Stomach (tissue), 8 donors: ENCODE measurements at regions not wholly inside any gene's neighbourhood (a gene's known extent, or its start where the extent isn't known, plus 50 kb on each side); places are given as distances from the start of the nearest gene placed in this dataset.

Experiments
- DNase-seq, 2 donors: peaks; one replicate each; pipeline versions ENCODE4 v3.0.0 to v3.0.0-alpha.2; 2013 to 2019
- H3K27ac ChIP-seq, 5 donors: fragments of 200-600 bp in 4 of 5; sonication (generic) in 4 of 5; one replicate each; pipeline ENCODE4 v1.5.1; 2013 to 2019; ENCODE audit warnings: mild to moderate bottlenecking in 1 of 5, moderate library complexity in 1 of 5
- H3K27me3 ChIP-seq, 3 donors: fragments of 200-600 bp; sonication (generic); one replicate each; pipeline ENCODE4 v1.5.1; 2017 to 2019; ENCODE audit warnings: mixed run types in 1 of 3
- H3K36me3 ChIP-seq, 4 donors: fragments of 200-600 bp; sonication (generic); 1 replicate in 3 of 4; 2 replicates in 1 of 4; pipeline ENCODE4 v1.5.1; 2016 to 2019
- H3K4me1 ChIP-seq, 4 donors: fragments of 200-600 bp; sonication (generic); one replicate each; pipeline ENCODE4 v1.5.1; 2016 to 2019
- H3K4me3 ChIP-seq, 4 donors: fragments of 200-600 bp; sonication (generic) in 3 of 4; one replicate each; pipeline ENCODE4 v1.5.1; 2016 to 2019; ENCODE audit warnings: mild to moderate bottlenecking in 1 of 4
- H3K9me3 ChIP-seq, 4 donors: fragments of 200-600 bp; sonication (generic); one replicate each; pipeline ENCODE4 v1.5.1; 2016 to 2019
- CTCF ChIP-seq, 7 experiments: fragments of 450-650 bp in 4 of 7; fragments of 200-600 bp in 3 of 7; sonication (generic) in 3 of 7; IDR thresholded peaks; one replicate each; pipeline ENCODE4 v1.5.1; 2016 to 2019; ENCODE audit warnings: antibody characterized with exemption in 7 of 7, control low read depth in 2 of 7, mild to moderate bottlenecking in 1 of 7
- EP300 ChIP-seq: sonication (generic); formaldehyde crosslinking; IDR thresholded peaks from one replicate; pipeline ENCODE4 v1.6.1; 2017; ENCODE audit warnings: antibody characterized with exemption
- POLR2A ChIP-seq, 4 donors: fragments of 450-650 bp; IDR thresholded peaks; one replicate each; pipeline ENCODE4 v1.6.1; 2016; ENCODE audit warnings: antibody characterized with exemption in 4 of 4, control low read depth in 2 of 4, mild to moderate bottlenecking in 1 of 4, moderate library complexity in 1 of 4
- POLR2AphosphoS5 ChIP-seq, 3 donors: sonication (generic); formaldehyde crosslinking; IDR thresholded peaks; one replicate each; pipeline ENCODE4 v1.6.1; 2016; ENCODE audit warnings: antibody characterized with exemption in 3 of 3
- WGBS, 5 donors: extraction: QIAGEN DNeasy Blood & Tissue Kit in 3 of 5; methylation state at CpG; one replicate each; pipeline versions ENCODE4 v1.1.5 to v1.1.7; 2013 to 2018; 5-methylcytosine and 5-hydroxymethylcytosine counted together
- intact Hi-C: fragments of 100-400 bp; cut with DNase I; formaldehyde crosslinking; loops from one replicate; pipeline ENCODE4 v1.15.1; 2023; ENCODE audit warnings: low total_unique reads
- donor health status: healthy with polysubstance abuse.
- donor health status: Bipolar disorder and iron deficiency.
- donor health status: healthy.

DNA sequence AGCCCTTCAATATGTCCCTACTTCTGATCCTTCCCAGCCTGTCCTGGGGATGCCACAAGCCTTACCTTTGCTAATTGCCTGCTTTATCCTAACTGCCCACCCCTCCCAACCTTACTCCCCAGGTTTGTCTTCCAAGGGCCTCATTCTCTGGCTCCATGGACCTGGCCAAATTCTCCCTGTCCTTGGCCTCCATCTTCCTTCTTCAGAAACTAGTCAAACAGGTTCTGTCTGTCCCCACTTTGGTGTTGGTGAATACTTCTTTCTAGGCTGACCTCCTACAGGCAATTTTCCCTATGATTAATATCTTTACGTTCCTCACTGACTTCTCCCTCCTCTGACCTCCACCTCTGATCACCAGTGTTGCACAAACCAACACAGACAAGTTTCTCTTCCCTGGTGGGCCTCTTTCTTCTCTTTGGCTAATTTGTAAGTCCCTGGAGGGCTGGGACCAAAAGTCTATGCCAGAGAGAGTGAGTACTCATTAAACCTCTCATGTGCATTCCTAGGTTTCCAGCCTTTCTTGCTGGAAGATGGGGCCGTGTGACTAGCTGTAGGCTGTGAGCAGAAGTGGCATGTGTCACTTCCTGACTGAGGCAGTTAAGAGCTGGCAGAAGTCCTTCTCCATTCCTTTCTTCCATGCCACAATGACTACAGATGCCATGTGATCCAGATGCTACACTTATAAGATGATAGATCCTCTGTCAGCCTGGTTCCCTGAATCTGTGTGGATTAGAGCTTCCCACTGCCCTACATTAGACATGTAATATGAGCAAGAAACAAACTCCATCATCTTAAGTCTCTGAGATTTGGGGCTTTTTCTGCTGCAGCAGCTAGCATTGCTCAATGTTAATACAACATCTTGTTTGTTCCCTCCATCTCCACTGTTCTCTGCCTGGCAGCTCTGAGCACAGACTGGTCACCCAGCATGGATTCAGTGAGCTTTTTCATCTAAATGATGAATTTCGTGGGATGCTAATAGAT, 382.7 kb downstream of the RPS24 start:
- H3K27ac ChIP-seq, result no peak overlapping the region

DNA sequence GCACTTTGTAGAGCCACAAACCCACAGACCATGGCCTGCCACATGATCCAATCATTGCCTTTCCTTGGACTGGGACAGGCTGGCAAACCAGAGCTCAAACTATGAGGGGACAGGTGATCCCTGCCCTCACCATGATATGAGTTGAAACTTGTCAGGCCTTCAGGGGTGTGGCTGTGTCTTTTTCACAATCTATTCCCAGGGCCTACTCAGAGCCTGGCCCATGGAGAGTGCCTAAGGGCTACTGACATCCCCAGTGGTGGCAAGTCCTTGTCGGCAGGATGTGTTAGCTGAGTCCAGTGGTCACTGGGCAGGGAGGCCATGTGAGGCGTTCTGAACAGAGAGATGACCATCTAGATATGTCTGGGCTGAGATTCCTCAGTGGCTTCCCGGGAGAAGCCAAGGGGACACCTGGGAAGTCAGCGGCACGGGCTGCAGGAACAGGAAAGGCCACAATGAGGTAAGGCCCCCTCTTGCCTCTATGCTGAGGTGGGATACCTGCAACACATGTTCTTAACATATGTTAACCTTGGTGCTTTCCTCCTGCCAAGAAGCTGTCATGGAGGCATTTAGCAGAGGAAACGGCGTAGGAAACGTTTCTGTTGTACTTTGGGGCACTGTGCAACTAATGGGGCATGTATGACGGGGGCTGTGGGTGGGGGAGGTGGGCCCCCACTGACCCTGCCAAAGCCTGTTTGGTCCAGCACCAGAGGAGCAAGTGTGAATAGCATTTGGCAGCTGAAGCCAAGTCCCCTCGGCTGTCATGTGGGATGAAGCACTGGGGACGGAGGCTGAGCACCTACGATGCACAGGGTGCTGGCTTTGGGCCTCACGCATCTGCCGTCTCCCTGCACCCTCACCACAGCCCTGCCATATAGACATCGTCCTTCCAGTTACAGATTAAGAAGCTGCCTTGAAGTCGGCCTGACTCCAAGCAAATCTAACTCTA, 384.0 kb downstream of the RPS24 start:
- TF ChIP-seq EP300, result no peak
- no peak for TF ChIP-seq CTCF (IDR thresholded peaks at IDR 0.05)
- no peak for TF ChIP-seq POLR2A (IDR thresholded peaks at IDR 0.05)
- TF ChIP-seq POLR2AphosphoS5 (IDR thresholded peaks at IDR 0.05), result no peak
- 90 to 96% (median 95%) methylated on average over 15 to 16 of the region's 16 CpGs for WGBS, 5 donors
- Histone ChIP-seq H3K9me3 (no peaks in the 10 kb centered on the region), H3K27ac (no peak overlapping the region), H3K36me3 (no peaks in the 10 kb centered on the region), H3K27me3 (no peaks in the 10 kb centered on the region), H3K4me1 (peaks cover 0 to 7% (median 0%) of the 10 kb centered on the region in 4 donors), H3K4me3 (no peak overlapping the region)
- intact Hi-C loops, result no loop called here
- peak in 1 of 2 donors; percentile 18 for DNase-seq

More for the DNA sequence above, 382.7 kb downstream of the RPS24 start:
- intact Hi-C loops, result no loop called here
- Histone ChIP-seq H3K9me3 (no peaks in the 10 kb centered on the region), H3K4me3 (no peak overlapping the region), H3K36me3 (no peaks in the 10 kb centered on the region), H3K27me3 (no peaks in the 10 kb centered on the region), H3K4me1 (peaks cover 0 to 7% (median 0%) of the 10 kb centered on the region in 4 donors)
- 50 to 65% (median 61%) methylated on average over 3 of the region's 3 CpGs for WGBS, 5 donors
- no peak for TF ChIP-seq POLR2A (IDR thresholded peaks at IDR 0.05)
- TF ChIP-seq CTCF (IDR thresholded peaks at IDR 0.05), result no peak
- TF ChIP-seq POLR2AphosphoS5 (IDR thresholded peaks at IDR 0.05), result no peak
- no peak for TF ChIP-seq EP300
- DNase-seq, result peak in 1 of 2 donors; percentile 17

DNA sequence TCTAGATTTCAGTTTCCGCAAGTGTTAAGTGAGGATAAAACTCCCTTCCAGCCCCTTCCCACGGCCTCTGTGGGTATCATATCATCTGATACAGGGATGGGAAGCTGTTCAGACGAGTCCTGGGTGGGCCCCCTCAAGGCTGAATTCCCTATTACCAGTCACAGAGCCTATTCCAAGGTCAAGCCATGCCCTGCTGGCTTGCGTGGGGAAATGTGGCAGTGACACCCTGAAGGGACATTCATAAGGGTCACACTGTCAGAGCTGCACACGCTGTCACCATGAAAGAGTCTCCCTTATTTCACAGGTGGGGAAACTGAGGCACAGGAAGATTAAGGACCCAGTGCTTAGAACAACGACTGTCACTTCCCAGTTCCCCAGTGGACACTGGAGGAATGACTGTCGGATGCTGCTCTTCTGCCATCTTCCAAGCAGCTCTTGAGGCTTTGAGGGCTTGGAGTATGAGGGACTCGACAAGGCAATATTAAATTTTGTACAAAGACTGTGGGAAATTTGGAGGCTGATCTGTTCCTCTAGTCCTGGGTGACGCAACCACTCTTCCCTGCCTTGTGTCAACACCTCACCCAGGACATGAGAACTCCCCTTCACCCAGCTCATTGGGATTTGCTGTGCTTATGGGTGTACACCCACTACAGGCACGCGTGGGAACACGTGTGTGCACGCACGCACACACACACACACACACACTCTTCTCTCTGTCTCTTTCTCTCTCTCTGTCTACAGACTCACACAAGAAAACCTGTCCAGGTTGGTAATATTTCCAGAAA, 386.0 kb downstream of the RPS24 start:
- 84 to 90% (median 88%) methylated on average over 14 of the region's 14 CpGs for WGBS, 5 donors
- TF ChIP-seq CTCF (IDR thresholded peaks at IDR 0.05), result no peak
- TF ChIP-seq POLR2AphosphoS5 (IDR thresholded peaks at IDR 0.05), result no peak
- TF ChIP-seq POLR2A (IDR thresholded peaks at IDR 0.05), result no peak
- TF ChIP-seq EP300, result no peak
- intact Hi-C loops, result no loop called here
- Histone ChIP-seq H3K4me3 (no peak overlapping the region), H3K27me3 (no peaks in the 10 kb centered on the region), H3K27ac (no peak overlapping the region), H3K4me1 (no peaks in the 10 kb centered on the region), H3K9me3 (peaks cover 0 to 5% (median 0%) of the 10 kb centered on the region in 4 donors), H3K36me3 (no peaks in the 10 kb centered on the region)
- peak in 1 of 2 donors; percentile 19 for DNase-seq
